Inflammatory macrophage (primary cell): ENCODE measurements at regions not wholly inside any gene's neighbourhood (a gene's known extent, or its start where the extent isn't known, plus 50 kb on each side); places are given as distances from the start of the nearest gene placed in this dataset.
"Not testable (repeated sequence)": the region's sequence is repeated elsewhere in the genome, so short reads cannot be mapped to it uniquely, and the experiment has no call there.

Source experiments
- DNase-seq, 2 donors: peaks; one replicate each; pipeline ENCODE4 v3.0.0-alpha.2; 2020 to 2022

DNA sequence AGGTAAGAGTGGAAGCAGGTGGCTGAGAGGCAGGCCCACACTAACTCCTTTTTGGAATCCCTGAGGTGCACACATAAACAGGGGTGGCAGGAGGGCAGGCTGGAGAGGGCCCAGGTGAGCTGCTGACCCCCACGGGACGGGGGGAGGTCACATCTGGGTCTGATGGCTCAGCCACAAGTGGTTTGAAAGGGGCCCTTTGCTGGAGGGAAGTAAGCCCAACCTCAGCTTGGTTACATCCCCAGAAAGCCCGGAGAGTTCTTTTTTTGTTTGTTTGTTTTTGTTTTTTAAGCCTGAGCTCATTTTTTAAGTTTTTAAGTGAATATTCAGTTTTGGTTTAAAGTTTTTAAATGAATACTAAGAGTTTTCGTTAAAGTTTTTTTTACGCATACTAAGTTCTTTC, 72.8 kb upstream of the CUX1 start:
- no peak for DNase-seq

GRCh38 chr7:101746314-101746713, 71.1 kb upstream of the CUX1 start:
- DNase-seq, result no peak

DNA sequence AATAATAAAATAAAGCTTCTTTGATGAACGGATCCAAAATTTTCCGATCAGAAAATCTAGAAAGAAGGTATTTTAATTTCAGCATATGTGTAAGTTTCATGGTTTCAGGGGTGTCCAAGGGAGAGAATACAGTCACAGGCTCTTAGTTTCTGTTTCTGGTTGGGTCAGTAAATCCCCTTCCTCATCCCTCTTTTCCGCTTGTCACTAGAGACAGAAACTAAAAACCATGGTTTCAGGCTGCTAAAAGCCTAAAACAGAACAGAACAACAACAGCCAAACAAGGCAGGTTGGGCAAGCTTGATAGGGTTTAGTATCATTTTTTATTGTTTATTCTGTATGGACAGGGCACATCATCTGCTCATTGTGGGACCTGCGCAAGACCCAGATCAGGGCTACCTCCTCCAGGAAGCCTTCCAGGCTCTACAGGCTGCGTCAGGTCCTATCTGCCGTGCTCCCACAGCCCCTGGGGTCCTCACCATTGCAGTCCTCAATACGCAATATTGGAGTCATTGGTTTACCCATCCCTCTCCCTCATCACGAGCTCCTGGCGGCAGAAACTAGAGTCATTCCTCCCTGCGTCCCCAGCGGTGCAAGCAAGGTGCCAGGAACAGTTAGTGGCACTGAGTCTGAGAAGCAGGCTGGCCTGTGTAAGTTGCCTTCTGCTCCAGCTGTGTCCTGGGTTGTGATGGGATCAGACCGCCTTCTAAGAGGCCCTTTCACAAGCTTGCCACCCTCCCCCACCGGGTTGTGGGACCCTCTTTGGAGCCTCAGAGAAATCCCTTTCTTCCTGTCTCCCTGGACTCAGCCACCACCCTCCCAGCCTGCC, 70.2 kb upstream of the CUX1 start:
- DNase-seq, result no peak

DNA sequence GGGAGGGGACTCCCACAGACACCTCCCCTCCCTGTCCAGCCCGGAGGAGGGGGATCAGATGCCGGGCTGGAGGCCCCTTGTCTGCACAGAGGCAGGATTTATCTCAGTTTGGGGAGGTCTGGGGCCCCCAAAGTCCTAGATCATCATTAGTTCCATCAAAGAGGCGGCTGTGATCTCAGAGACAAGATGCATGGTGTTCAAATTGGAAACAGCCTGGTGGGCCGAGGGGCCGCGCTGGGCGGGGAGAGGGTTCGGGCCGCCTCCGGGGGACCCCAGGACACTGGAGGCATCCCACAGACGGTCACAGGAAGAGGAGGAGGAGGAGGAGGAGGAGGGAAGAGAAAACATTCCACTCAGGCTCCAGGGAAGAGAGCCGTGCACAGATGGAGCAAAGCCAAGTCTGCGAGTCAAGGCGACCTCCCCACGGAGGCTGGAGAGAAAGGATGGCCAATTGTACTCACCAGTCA, 69.5 kb upstream of the CUX1 start:
- DNase-seq, result no peak

- DNase-seq, result no peak
Observed at GRCh38 chr7:101749891-101750290, 67.5 kb upstream of the CUX1 start.

GRCh38 chr7:101753316-101753715, 64.1 kb upstream of the CUX1 start:
- no peak for DNase-seq

DNA sequence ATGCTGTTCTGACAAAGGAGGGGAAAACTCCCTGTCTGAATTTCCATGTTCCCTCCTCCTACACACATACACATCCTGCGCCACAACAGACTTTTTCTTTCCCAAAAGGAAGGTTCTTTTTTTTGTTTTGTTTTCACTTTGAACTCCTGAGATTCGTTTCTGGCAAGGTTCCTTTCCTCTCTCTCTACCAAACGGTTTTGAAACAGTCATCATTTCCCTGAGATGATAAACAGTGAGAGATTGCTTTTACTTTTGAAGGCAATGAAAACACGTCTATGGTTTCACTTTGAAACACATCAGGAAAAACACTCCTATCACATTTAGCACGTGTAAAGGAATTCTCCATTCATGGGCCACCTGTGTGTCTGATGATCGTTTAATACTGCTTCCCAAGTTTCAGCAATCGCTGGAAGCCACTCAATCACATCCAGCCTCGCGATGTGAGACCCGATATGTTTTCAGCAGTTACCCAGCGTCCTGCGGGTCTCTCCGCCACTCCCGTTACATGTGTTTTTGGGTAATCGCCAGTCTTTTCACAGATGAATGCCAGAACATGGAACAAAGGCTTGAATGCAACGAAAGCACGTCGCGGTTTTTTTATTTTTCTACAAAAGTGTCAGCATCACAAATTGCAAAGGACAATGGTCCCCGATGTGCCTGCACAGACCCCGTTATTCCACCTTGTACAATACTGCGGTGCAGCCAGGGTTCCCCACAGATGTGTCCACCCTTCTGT, 62.8 kb upstream of the CUX1 start:
- DNase-seq, result no peak

DNA sequence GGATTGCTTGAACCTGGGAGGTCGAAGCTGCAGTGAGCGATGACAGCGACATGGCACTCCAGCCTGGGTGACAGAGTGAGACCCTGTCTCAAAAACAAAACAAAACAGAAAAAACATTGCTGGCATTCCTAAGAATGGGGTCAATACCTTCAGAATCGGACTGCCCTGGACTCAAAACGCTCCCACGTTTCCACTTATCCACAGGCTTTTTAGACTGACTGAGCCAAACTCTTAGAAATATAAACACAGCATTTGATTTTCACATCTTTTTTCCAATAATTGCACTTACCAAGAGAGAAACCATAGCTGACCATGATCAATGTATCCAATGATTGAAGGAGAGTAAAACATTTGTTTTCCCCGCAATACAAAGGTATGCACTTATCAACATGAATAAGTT, 59.5 kb upstream of the CUX1 start:
- no peak for DNase-seq

DNA sequence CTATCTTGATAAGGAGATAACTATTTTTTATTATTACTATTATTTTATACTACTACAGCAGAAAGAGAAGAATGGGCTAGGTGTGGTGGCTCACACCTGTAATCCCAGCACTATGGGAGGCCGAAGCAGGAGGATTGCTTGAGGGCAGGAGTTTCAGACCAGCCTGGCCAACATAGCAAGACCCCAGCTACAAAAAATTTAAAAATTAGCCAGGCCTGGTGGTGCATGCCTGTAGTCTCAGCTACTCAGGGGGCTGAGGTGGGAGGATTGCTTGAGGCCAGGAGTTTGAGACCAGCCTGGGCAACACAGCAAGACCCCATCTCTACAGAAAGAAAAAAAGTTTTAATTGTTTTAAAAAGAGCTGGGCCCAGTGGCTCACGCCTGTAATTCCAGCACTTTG, 58.9 kb upstream of the CUX1 start:
- DNase-seq, result not testable (repeated sequence)

- DNase-seq, result no peak
Observed at GRCh38 chr7:101764221-101764620, 53.2 kb upstream of the CUX1 start.

DNA sequence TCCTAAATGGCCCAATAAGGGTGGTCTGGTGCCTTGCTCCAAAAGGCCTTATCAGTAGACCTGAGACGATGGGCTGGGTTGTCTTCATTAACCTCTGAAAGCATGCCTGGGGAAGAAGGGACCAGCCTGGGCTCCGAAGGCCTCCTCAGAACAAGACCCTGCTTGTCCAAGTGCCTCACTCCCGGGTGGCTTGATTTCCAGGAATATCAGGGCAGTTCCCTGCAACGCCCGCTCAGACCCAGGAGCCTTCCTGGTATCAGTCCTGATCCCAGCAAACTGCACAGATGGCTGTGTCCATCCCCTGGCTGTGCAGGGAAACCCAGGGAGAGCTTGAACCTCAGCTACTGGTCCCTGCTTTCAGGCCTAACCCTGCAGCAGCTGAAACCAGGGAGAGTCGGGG, 49.9 kb upstream of the CUX1 start:
- DNase-seq, result no peak
